ENCODE measurements at regions not wholly inside any gene's neighbourhood (a gene's known extent, or its start where the extent isn't known, plus 50 kb on each side); places are given as distances from the start of the nearest gene placed in this dataset.

GRCh38 chr1:110816945-110817344 lies 56.0 kb upstream of the CD53 start:
- Mint-ChIP-seq H3K36me3 (ENCODE audit: insufficient read depth) (no peaks in the 10 kb centered on the region), H3K9me3 (no peaks in the 10 kb centered on the region), H3K27ac (ENCODE audit: low read depth) (no peak overlapping the region), H3K27me3 (peaks cover 13% of the 10 kb centered on the region), H3K4me3 (no peak overlapping the region), H3K4me1 (no peaks in the 10 kb centered on the region)
- no peak for DNase-seq (ENCODE audit: low spot score in 2 of 2)
- no peak for ATAC-seq (replicated peaks; ENCODE audit: extremely low read depth, poor library complexity, severe bottlenecking)

GRCh38 chr1:110811529-110811928 lies 61.4 kb upstream of the CD53 start:
- no peak overlapping the region for H3K4me3 Mint-ChIP-seq
- DNase-seq (ENCODE audit: low spot score in 2 of 2) (no peak), ATAC-seq (replicated peaks; ENCODE audit: extremely low read depth, poor library complexity, severe bottlenecking) (no peak)
- H3K27me3 Mint-ChIP-seq = peaks cover 8% of the 10 kb centered on the region
- H3K9me3 Mint-ChIP-seq = no peaks in the 10 kb centered on the region
- H3K27ac Mint-ChIP-seq (ENCODE audit: low read depth) = no peak overlapping the region
- peaks cover 6% of the 10 kb centered on the region for H3K4me1 Mint-ChIP-seq
- no peaks in the 10 kb centered on the region for H3K36me3 Mint-ChIP-seq (ENCODE audit: insufficient read depth)

GRCh38 chr1:110800079-110800478 lies 72.9 kb upstream of the CD53 start:
- DNase-seq (ENCODE audit: low spot score in 2 of 2) (no peak), ATAC-seq (replicated peaks; ENCODE audit: extremely low read depth, poor library complexity, severe bottlenecking) (no peak)
- no peaks in the 10 kb centered on the region for H3K36me3 Mint-ChIP-seq (ENCODE audit: insufficient read depth)
- no peaks in the 10 kb centered on the region for H3K4me1 Mint-ChIP-seq
- H3K27me3 Mint-ChIP-seq = peaks cover 18% of the 10 kb centered on the region
- H3K27ac Mint-ChIP-seq (ENCODE audit: low read depth) = no peak overlapping the region
- no peak overlapping the region for H3K4me3 Mint-ChIP-seq
- peaks cover 4% of the 10 kb centered on the region for H3K9me3 Mint-ChIP-seq

GRCh38 chr1:110798691-110799256 lies 74.2 kb upstream of the CD53 start:
- Mint-ChIP-seq H3K27me3 (peaks cover 18% of the 10 kb centered on the region), H3K9me3 (peaks cover 4% of the 10 kb centered on the region), H3K27ac (ENCODE audit: low read depth) (no peak overlapping the region), H3K4me1 (no peaks in the 10 kb centered on the region), H3K36me3 (ENCODE audit: insufficient read depth) (no peaks in the 10 kb centered on the region), H3K4me3 (no peak overlapping the region)
- no peak for ATAC-seq (replicated peaks; ENCODE audit: extremely low read depth, poor library complexity, severe bottlenecking)
- DNase-seq (ENCODE audit: low spot score in 2 of 2) = no peak

GRCh38 chr1:110788673-110789072 lies 84.3 kb upstream of the CD53 start:
- Mint-ChIP-seq H3K4me1 (peaks cover 53% of the 10 kb centered on the region), H3K27me3 (peaks cover under 1% of the 10 kb centered on the region), H3K9me3 (peaks cover 9% of the 10 kb centered on the region), H3K27ac (ENCODE audit: low read depth) (no peak overlapping the region), H3K4me3 (peak overlapping the region; percentile 58), H3K36me3 (ENCODE audit: insufficient read depth) (peaks cover 2% of the 10 kb centered on the region)
- DNase-seq (ENCODE audit: low spot score in 2 of 2) (no peak), ATAC-seq (replicated peaks; ENCODE audit: extremely low read depth, poor library complexity, severe bottlenecking) (no peak)

- Mint-ChIP-seq H3K27me3 (no peaks in the 10 kb centered on the region), H3K27ac (ENCODE audit: low read depth) (peak overlapping the region; percentile 56), H3K9me3 (peaks cover 9% of the 10 kb centered on the region), H3K36me3 (ENCODE audit: insufficient read depth) (peaks cover 2% of the 10 kb centered on the region), H3K4me3 (peak overlapping the region; percentile 58), H3K4me1 (peaks cover 62% of the 10 kb centered on the region)
- ATAC-seq (replicated peaks; ENCODE audit: extremely low read depth, poor library complexity, severe bottlenecking) = peak; percentile 85
- DNase-seq (ENCODE audit: low spot score in 2 of 2) = peak in 1 of 2 donors; percentile 31
Measured at GRCh38 chr1:110787328-110788071, 85.4 kb upstream of the CD53 start.

GRCh38 chr1:110786802-110787327 lies 86.1 kb upstream of the CD53 start:
- Mint-ChIP-seq H3K27me3 (no peaks in the 10 kb centered on the region), H3K9me3 (peaks cover 9% of the 10 kb centered on the region), H3K27ac (ENCODE audit: low read depth) (peak overlapping the region; percentile 56), H3K4me1 (peaks cover 64% of the 10 kb centered on the region), H3K36me3 (ENCODE audit: insufficient read depth) (peaks cover 2% of the 10 kb centered on the region), H3K4me3 (peak overlapping the region; percentile 58)
- DNase-seq (ENCODE audit: low spot score in 2 of 2) = no peak
- peak; percentile 35 for ATAC-seq (replicated peaks; ENCODE audit: extremely low read depth, poor library complexity, severe bottlenecking)

- DNase-seq (ENCODE audit: low spot score in 2 of 2) (no peak), ATAC-seq (replicated peaks; ENCODE audit: extremely low read depth, poor library complexity, severe bottlenecking) (no peak)
- Mint-ChIP-seq H3K36me3 (ENCODE audit: insufficient read depth) (peaks cover 3% of the 10 kb centered on the region), H3K27ac (ENCODE audit: low read depth) (peak overlapping the region; percentile 33), H3K4me3 (no peak overlapping the region), H3K9me3 (peaks cover 9% of the 10 kb centered on the region), H3K27me3 (no peaks in the 10 kb centered on the region), H3K4me1 (peaks cover 72% of the 10 kb centered on the region)
Measured at GRCh38 chr1:110785612-110786011, 87.3 kb upstream of the CD53 start.

GRCh38 chr1:110785055-110785454 lies 87.9 kb upstream of the CD53 start:
- H3K4me3 Mint-ChIP-seq = peak overlapping the region; percentile 18
- DNase-seq (ENCODE audit: low spot score in 2 of 2) (no peak), ATAC-seq (replicated peaks; ENCODE audit: extremely low read depth, poor library complexity, severe bottlenecking) (no peak)
- H3K9me3 Mint-ChIP-seq = peaks cover 9% of the 10 kb centered on the region
- peaks cover 3% of the 10 kb centered on the region for H3K36me3 Mint-ChIP-seq (ENCODE audit: insufficient read depth)
- H3K27me3 Mint-ChIP-seq = no peaks in the 10 kb centered on the region
- H3K27ac Mint-ChIP-seq (ENCODE audit: low read depth) = peak overlapping the region; percentile 33
- H3K4me1 Mint-ChIP-seq = peaks cover 74% of the 10 kb centered on the region

- no peaks in the 10 kb centered on the region for H3K9me3 Mint-ChIP-seq
- peaks cover 65% of the 10 kb centered on the region for H3K4me1 Mint-ChIP-seq
- H3K27ac Mint-ChIP-seq (ENCODE audit: low read depth) = no peak overlapping the region
- no peak for ATAC-seq (replicated peaks; ENCODE audit: extremely low read depth, poor library complexity, severe bottlenecking)
- no peak overlapping the region for H3K4me3 Mint-ChIP-seq
- peaks cover 3% of the 10 kb centered on the region for H3K36me3 Mint-ChIP-seq (ENCODE audit: insufficient read depth)
- DNase-seq (ENCODE audit: low spot score in 2 of 2) = peak in 1 of 2 donors; percentile 57
- no peaks in the 10 kb centered on the region for H3K27me3 Mint-ChIP-seq
Measured at GRCh38 chr1:110783292-110783918, 89.5 kb upstream of the CD53 start.

GRCh38 chr1:110781525-110781924 lies 91.4 kb upstream of the CD53 start:
- Mint-ChIP-seq H3K4me3 (no peak overlapping the region), H3K9me3 (no peaks in the 10 kb centered on the region), H3K27me3 (no peaks in the 10 kb centered on the region), H3K36me3 (ENCODE audit: insufficient read depth) (peaks cover 1% of the 10 kb centered on the region), H3K27ac (ENCODE audit: low read depth) (no peak overlapping the region), H3K4me1 (peaks cover 46% of the 10 kb centered on the region)
- DNase-seq (ENCODE audit: low spot score in 2 of 2) (no peak), ATAC-seq (replicated peaks; ENCODE audit: extremely low read depth, poor library complexity, severe bottlenecking) (no peak)

- peaks cover 1% of the 10 kb centered on the region for H3K36me3 Mint-ChIP-seq (ENCODE audit: insufficient read depth)
- H3K9me3 Mint-ChIP-seq = no peaks in the 10 kb centered on the region
- ATAC-seq (replicated peaks; ENCODE audit: extremely low read depth, poor library complexity, severe bottlenecking) (peak; percentile 46), DNase-seq (ENCODE audit: low spot score in 2 of 2) (peak; percentile 70 to 73)
- H3K27me3 Mint-ChIP-seq = no peaks in the 10 kb centered on the region
- H3K4me3 Mint-ChIP-seq = no peak overlapping the region
- H3K27ac Mint-ChIP-seq (ENCODE audit: low read depth) = no peak overlapping the region
- H3K4me1 Mint-ChIP-seq = peaks cover 39% of the 10 kb centered on the region
Measured at GRCh38 chr1:110780600-110781484, 92.1 kb upstream of the CD53 start.
